Hepatocyte (in vitro differentiated cells): ENCODE measurements at regions not wholly inside any gene's neighbourhood (a gene's known extent, or its start where the extent isn't known, plus 50 kb on each side); places are given as distances from the start of the nearest gene placed in this dataset.

Experiments used
- DNase-seq: peaks from one replicate; pipeline ENCODE4 v3.0.0-alpha.2; 2016; ENCODE audit warnings: low spot score
- H2AFZ ChIP-seq: fragments of 200-600 bp; sonication (generic); 2 replicates; pipeline ENCODE4 v1.6.0; 2016; ENCODE audit warnings: antibody characterized with exemption, mild to moderate bottlenecking
- H3K27ac ChIP-seq: fragments of 200-600 bp; sonication (generic); 2 replicates; pipeline ENCODE4 v1.5.1; 2016; ENCODE audit warnings: mild to moderate bottlenecking
- H3K27me3 ChIP-seq: fragments of 200-600 bp; sonication (generic); 2 replicates; pipeline ENCODE4 v1.6.1; 2016
- H3K36me3 ChIP-seq: fragments of 200-600 bp; sonication (generic); replicated peaks from 2 replicates; pipeline ENCODE4 v1.5.1; 2016; ENCODE audit warnings: low read depth; ENCODE audit not compliant: insufficient read depth
- H3K4me1 ChIP-seq: fragments of 200-600 bp; sonication (generic); 2 replicates; pipeline ENCODE4 v1.5.1; 2016; ENCODE audit warnings: mild to moderate bottlenecking, moderate library complexity; ENCODE audit not compliant: insufficient read depth
- H3K4me2 ChIP-seq: fragments of 200-600 bp; sonication (generic); 2 replicates; pipeline ENCODE4 v1.6.0; 2016
- H3K4me3 ChIP-seq: fragments of 200-600 bp; sonication (generic); 2 replicates; pipeline ENCODE4 v1.5.1; 2016; ENCODE audit warnings: mild to moderate bottlenecking
- H3K79me2 ChIP-seq: fragments of 200-600 bp; sonication (generic); 2 replicates; pipeline ENCODE4 v1.6.0; 2017; ENCODE audit warnings: mild to moderate bottlenecking
- H3K9me2 ChIP-seq: fragments of 200-600 bp; sonication (generic); replicated peaks from 2 replicates; pipeline ENCODE4 v1.6.0; 2017; ENCODE audit warnings: mild to moderate bottlenecking; ENCODE audit not compliant: insufficient read depth
- H3K9me3 ChIP-seq: fragments of 200-600 bp; sonication (generic); 2 replicates; pipeline ENCODE4 v1.5.1; 2016; ENCODE audit warnings: low read depth, mild to moderate bottlenecking
- H4K20me1 ChIP-seq: fragments of 200-600 bp; sonication (generic); 2 replicates; pipeline ENCODE4 v1.6.0; 2016; ENCODE audit warnings: mild to moderate bottlenecking; ENCODE audit not compliant: insufficient read depth, poor library complexity, severe bottlenecking
- CTCF ChIP-seq: fragments of 200-600 bp; sonication (generic); IDR thresholded peaks from 2 replicates; pipeline ENCODE4 v1.5.1; 2016; ENCODE audit warnings: antibody characterized with exemption, mild to moderate bottlenecking; ENCODE audit not compliant: poor library complexity
- EZH2 ChIP-seq: fragments of 200-600 bp; sonication (generic); IDR thresholded peaks from 2 replicates; pipeline ENCODE4 v1.6.1; 2016; ENCODE audit warnings: antibody characterized with exemption, mild to moderate bottlenecking, borderline replicate concordance
- EZH2phosphoT487 ChIP-seq: fragments of 200-600 bp; sonication (generic); IDR thresholded peaks from one replicate; pipeline ENCODE4 v1.6.1; 2018; ENCODE audit warnings: antibody characterized with exemption, mild to moderate bottlenecking, low read depth, moderate library complexity; ENCODE audit not compliant: unreplicated experiment, severe bottlenecking
- WGBS: methylation state at CpG from one replicate; pipeline ENCODE4 v1.1.6; 2016; ENCODE audit warnings: low lambda C conversion rate; ENCODE audit errors: missing lambda C conversion rate; 5-methylcytosine and 5-hydroxymethylcytosine counted together

GRCh38 chr2:4073026-4073569 lies 369.7 kb downstream of the DCDC2C start:
- Histone ChIP-seq H3K27me3 (no peaks in the 10 kb centered on the region), H2AFZ (no peak overlapping the region), H3K4me3 (no peak overlapping the region), H3K27ac (no peak overlapping the region), H3K36me3 (no peaks in the 10 kb centered on the region), H3K9me3 (no peaks in the 10 kb centered on the region), H3K4me2 (no peak overlapping the region), H3K9me2 (no peaks in the 10 kb centered on the region), H3K79me2 (no peaks in the 10 kb centered on the region), H4K20me1 (no peaks in the 10 kb centered on the region), H3K4me1 (no peaks in the 10 kb centered on the region)
- no peak for DNase-seq
- no peak for TF ChIP-seq CTCF
- no peak for TF ChIP-seq EZH2
- 85% methylated on average over 11 of the region's 11 CpGs for WGBS

- no peak overlapping the region for H3K4me3 ChIP-seq
- H3K36me3 ChIP-seq = no peaks in the 10 kb centered on the region
- H3K4me2 ChIP-seq = no peak overlapping the region
- TF ChIP-seq EZH2phosphoT487 = no peak
- no peak for TF ChIP-seq CTCF
- TF ChIP-seq EZH2 = no peak
- H3K4me1 ChIP-seq = no peaks in the 10 kb centered on the region
- WGBS = 49% methylated on average over 3 of the region's 3 CpGs
- no peaks in the 10 kb centered on the region for H4K20me1 ChIP-seq
- no peaks in the 10 kb centered on the region for H3K79me2 ChIP-seq
- no peaks in the 10 kb centered on the region for H3K9me2 ChIP-seq
- no peak overlapping the region for H3K27ac ChIP-seq
- H2AFZ ChIP-seq = no peak overlapping the region
- H3K9me3 ChIP-seq = no peaks in the 10 kb centered on the region
- no peaks in the 10 kb centered on the region for H3K27me3 ChIP-seq
- DNase-seq = no peak
Observed at GRCh38 chr2:4077017-4077416, 373.6 kb downstream of the DCDC2C start.

- TF ChIP-seq EZH2 (no peak), EZH2phosphoT487 (no peak), CTCF (no peak)
- no peak for DNase-seq
- no peak overlapping the region for H3K27ac ChIP-seq
- H3K79me2 ChIP-seq = no peaks in the 10 kb centered on the region
- H3K9me3 ChIP-seq = no peaks in the 10 kb centered on the region
- H3K27me3 ChIP-seq = no peaks in the 10 kb centered on the region
- H3K4me1 ChIP-seq = no peaks in the 10 kb centered on the region
- no peaks in the 10 kb centered on the region for H3K9me2 ChIP-seq
- H3K4me2 ChIP-seq = no peak overlapping the region
- H3K4me3 ChIP-seq = no peak overlapping the region
- 70% methylated on average over 7 of the region's 7 CpGs for whole genome bisulfite sequencing
- no peak overlapping the region for H2AFZ ChIP-seq
- no peaks in the 10 kb centered on the region for H4K20me1 ChIP-seq
- H3K36me3 ChIP-seq = no peaks in the 10 kb centered on the region
Observed at GRCh38 chr2:4085186-4085585, 381.8 kb downstream of the DCDC2C start.
